ENCODE measurements at regions not wholly inside any gene's neighbourhood (a gene's known extent, or its start where the extent isn't known, plus 50 kb on each side); places are given as distances from the start of the nearest gene placed in this dataset.

- H3K27ac ChIP-seq = no peak overlapping the region
- TF ChIP-seq, protein P1, sequence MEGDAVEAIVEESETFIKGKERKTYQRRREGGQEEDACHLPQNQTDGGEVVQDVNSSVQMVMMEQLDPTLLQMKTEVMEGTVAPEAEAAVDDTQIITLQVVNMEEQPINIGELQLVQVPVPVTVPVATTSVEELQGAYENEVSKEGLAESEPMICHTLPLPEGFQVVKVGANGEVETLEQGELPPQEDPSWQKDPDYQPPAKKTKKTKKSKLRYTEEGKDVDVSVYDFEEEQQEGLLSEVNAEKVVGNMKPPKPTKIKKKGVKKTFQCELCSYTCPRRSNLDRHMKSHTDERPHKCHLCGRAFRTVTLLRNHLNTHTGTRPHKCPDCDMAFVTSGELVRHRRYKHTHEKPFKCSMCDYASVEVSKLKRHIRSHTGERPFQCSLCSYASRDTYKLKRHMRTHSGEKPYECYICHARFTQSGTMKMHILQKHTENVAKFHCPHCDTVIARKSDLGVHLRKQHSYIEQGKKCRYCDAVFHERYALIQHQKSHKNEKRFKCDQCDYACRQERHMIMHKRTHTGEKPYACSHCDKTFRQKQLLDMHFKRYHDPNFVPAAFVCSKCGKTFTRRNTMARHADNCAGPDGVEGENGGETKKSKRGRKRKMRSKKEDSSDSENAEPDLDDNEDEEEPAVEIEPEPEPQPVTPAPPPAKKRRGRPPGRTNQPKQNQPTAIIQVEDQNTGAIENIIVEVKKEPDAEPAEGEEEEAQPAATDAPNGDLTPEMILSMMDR (conservative IDR thresholded peaks at IDR 0.05) = no peak
- no peak for TF ChIP-seq ZFX (IDR thresholded peaks at IDR 0.05)
These were observed 90.4 kb downstream of the TNFAIP3 start for GRCh38 chr6:137957471-137957870.

DNA sequence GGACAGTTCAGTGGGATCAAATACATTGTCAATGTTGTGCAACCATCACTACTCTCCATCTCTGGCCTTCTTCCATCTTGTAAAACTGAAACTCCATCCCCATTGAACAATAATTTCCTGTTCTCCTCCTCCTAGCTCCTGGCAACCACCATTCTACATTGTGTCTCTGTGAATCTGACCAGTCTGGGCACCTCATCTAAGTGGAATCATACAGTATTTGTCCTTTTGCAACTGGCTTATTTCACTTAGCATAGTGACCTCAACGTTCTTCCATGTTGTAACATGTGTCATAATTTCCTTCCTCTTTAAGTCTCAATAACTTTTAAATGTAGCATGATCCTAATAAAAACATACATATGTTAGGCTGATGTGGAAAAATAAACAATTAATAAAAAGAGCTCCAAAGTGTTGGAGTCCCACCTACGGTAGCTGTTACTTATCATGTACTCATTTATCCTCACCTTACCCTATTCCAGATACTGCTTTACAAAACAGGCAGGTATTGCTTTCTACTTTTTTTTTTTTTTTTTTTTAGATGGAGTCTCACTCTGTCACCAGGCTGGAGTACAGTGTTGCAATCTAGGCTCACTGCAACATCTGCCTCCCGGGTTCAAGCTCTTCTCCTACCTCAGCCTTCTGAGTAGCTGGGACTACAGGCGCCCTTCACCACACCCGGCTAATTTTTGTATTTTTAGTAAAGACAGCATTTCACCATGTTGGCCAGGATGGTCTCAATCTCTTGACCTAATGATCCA, 91.9 kb downstream of the TNFAIP3 start:
- no peak overlapping the region for H3K27ac ChIP-seq
- TF ChIP-seq, protein P1 (conservative IDR thresholded peaks at IDR 0.05) = no peak
- no peak for TF ChIP-seq ZFX (IDR thresholded peaks at IDR 0.05)

GRCh38 chr6:137962725-137963124, 95.7 kb downstream of the TNFAIP3 start:
- no peak for TF ChIP-seq ZFX (IDR thresholded peaks at IDR 0.05)
- H3K27ac ChIP-seq = no peak overlapping the region

DNA sequence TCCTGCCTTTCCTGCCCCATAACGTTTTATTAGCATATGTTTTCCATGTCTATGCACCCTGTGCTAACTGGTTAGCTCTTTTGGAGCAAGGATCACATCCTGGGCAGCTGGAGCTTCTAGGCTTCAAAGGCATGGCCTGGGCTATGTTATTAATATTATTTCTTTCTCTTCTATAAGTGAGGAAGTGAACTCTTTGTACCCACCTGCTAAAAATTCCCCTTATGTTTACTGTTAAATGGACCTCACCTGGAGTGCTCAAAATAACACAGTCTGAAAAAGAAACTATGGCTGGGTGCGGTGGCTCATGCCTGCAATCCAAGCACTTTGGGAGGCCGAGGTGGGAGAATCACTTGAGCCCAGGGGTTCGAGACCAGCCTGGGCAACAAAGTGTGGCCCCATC, 97.8 kb downstream of the TNFAIP3 start:
- TF ChIP-seq, protein P1 (conservative IDR thresholded peaks at IDR 0.05) = no peak
- TF ChIP-seq ZFX (IDR thresholded peaks at IDR 0.05) = no peak
- H3K27ac ChIP-seq = no peak overlapping the region

DNA sequence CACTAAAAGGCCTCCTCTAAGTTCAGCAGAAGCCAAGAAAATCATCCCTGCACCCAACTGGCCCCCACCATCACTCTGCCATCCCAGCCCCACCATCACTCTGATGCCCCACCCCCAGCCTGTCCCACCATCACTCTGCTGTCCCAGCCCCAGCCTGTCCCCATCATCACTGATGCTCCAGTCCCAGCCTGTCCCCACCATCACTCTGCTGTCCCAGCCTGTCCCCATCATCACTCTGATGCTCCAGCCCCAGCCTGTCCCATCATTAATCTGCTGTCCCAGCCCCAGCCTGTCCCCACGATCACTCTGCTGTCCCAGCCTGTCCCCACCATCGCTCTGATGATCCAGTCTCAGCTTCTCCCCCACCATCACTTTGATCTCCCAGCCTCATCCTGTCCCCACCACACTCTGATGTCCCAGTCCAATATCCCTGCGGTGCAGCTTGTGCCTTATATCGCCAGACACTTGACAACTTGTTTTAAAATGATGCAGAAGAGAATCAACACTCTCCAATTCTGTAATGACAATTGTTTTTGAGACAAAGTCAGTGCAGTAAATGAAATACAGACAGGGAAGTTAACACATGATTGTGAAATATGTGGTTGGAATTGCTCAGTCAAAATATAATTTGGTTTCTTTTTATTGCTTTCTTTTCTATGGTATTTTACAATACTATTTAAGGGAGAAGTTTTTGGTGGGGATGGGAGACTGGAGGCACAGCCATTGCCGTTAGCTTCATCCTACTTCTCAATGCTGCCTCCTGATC, 100.8 kb downstream of the TNFAIP3 start:
- no peak for TF ChIP-seq ZFX (IDR thresholded peaks at IDR 0.05)
- TF ChIP-seq, protein P1 (conservative IDR thresholded peaks at IDR 0.05) = no peak
- H3K27ac ChIP-seq = no peak overlapping the region

DNA sequence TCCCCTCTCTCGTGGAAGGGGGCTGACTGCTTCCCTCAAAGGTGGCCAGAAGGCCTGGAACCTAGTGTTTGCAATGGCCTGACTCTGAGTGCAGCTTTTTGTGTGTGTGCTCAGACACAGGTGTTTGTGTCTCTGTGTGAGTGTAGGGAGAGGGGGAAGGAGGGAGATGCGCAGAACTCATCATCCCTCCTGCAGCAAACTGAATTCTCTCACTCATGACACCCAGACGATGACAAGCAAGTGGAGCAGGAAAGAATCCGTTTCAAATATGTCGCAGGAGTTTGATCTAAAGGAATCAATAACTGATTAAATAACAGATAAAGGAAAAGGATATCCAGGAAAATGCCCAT, 101.4 kb downstream of the TNFAIP3 start:
- no peak for TF ChIP-seq ZFX (IDR thresholded peaks at IDR 0.05)
- H3K27ac ChIP-seq = no peak overlapping the region

- H3K27ac ChIP-seq = no peak overlapping the region
- no peak for TF ChIP-seq ZFX (IDR thresholded peaks at IDR 0.05)
- TF ChIP-seq, protein P1 (conservative IDR thresholded peaks at IDR 0.05) = no peak
These were observed 101.8 kb downstream of the TNFAIP3 start for GRCh38 chr6:137968901-137969300.

- H3K27ac ChIP-seq = no peak overlapping the region
These were observed 102.8 kb downstream of the TNFAIP3 start for GRCh38 chr6:137969874-137970273.

More at GRCh38 chr6:137969874-137970273, 102.8 kb downstream of the TNFAIP3 start:
- TF ChIP-seq, protein P1 (conservative IDR thresholded peaks at IDR 0.05) = no peak
- TF ChIP-seq ZFX (IDR thresholded peaks at IDR 0.05) = no peak

Measured in C4-2B (cell line).